LNCAP (cell line): ENCODE measurements at regions not wholly inside any gene's neighbourhood (a gene's known extent, or its start where the extent isn't known, plus 50 kb on each side); places are given as distances from the start of the nearest gene placed in this dataset.

Experiments
- TF ChIP-seq, protein P1 (sequence below): fragments of 450-650 bp; IDR thresholded peaks from 2 replicates; pipeline ENCODE4 v1.5.1; 2017; ENCODE audit warnings: mild to moderate bottlenecking

GRCh38 chr2:183284606-183285005, 160.4 kb downstream of the NUP35 start:
- TF ChIP-seq, protein P1, sequence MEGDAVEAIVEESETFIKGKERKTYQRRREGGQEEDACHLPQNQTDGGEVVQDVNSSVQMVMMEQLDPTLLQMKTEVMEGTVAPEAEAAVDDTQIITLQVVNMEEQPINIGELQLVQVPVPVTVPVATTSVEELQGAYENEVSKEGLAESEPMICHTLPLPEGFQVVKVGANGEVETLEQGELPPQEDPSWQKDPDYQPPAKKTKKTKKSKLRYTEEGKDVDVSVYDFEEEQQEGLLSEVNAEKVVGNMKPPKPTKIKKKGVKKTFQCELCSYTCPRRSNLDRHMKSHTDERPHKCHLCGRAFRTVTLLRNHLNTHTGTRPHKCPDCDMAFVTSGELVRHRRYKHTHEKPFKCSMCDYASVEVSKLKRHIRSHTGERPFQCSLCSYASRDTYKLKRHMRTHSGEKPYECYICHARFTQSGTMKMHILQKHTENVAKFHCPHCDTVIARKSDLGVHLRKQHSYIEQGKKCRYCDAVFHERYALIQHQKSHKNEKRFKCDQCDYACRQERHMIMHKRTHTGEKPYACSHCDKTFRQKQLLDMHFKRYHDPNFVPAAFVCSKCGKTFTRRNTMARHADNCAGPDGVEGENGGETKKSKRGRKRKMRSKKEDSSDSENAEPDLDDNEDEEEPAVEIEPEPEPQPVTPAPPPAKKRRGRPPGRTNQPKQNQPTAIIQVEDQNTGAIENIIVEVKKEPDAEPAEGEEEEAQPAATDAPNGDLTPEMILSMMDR, result no peak

DNA sequence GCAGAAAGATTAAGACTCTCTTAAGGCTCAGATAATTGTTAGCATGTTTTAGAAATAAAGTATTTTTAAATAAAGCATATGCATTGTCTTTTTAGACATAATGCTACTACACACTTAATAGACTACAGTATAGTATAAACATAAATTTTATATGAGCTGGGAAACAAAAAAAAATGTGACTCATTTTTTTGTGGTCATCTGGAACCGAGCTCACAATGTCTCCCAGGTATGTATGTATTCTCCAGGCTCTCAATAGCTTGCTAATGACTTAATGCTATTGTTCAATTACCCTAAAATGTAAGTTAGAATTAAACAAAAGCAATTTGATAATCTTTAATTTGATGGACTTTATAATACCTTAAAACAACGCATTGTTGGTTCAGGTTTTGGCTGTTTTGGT, 167.2 kb downstream of the NUP35 start:
- TF ChIP-seq, protein P1, result no peak

- TF ChIP-seq, protein P1, result no peak
Observed at GRCh38 chr2:183292028-183292427, 167.8 kb downstream of the NUP35 start.

- TF ChIP-seq, protein P1, result no peak
Observed at GRCh38 chr2:183339311-183339710, 215.1 kb downstream of the NUP35 start.

GRCh38 chr2:183341057-183341456, 216.8 kb downstream of the NUP35 start:
- TF ChIP-seq, protein P1, result no peak

DNA sequence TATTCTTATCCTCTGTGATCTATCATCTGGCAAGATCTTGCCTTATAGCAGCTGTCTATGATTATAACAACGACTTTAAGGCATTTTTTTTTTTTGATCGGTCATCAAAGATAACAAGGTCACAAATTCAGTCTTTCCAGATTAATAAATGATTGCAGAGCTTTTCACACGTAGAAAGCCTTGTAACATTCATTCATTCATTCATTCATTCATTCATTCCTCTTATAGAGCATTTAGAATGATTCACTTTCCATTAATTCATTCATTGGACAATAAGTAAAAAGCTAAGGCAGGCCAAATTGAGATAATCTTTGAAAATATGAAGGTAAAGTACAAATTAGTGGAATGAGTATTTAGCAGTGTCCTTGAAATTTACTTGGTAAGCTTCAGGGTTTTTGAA, 223.7 kb downstream of the NUP35 start:
- TF ChIP-seq, protein P1, result no peak

DNA sequence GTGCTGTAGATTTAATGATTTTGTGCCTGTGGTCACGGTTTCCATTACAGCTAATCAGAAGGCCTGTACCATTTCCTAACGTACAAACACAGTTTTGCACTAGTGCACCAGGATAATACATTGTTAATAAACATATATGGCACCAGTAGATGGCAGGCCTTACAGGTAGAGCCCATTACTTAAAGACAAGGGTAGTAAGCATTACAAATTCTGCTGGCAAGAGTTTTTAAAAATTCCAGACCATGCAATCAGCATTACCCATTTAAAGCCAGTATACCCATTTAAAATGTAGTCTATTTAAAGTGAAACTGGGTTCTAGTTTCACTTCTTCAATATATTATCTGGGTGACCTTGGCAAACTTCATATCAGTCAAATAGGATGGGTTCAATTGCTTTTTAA, 224.2 kb downstream of the NUP35 start:
- TF ChIP-seq, protein P1, result no peak

- TF ChIP-seq, protein P1, result no peak
Observed at GRCh38 chr2:183349091-183349490, 224.8 kb downstream of the NUP35 start.
